Left ventricle myocardium inferior (tissue), 1 donor: ENCODE measurements at regions not wholly inside any gene's neighbourhood (a gene's known extent, or its start where the extent isn't known, plus 50 kb on each side); places are given as distances from the start of the nearest gene placed in this dataset.

Experiments
- DNase-seq: peaks from one replicate; pipeline ENCODE4 v3.0.0-alpha.2; 2020
- H3K27ac ChIP-seq: fragments of 200-600 bp; replicated peaks from 2 replicates; pipeline ENCODE4 v1.8.0; 2021
- H3K27me3 ChIP-seq: fragments of 200-600 bp; 2 replicates; pipeline ENCODE4 v1.8.0; 2021; ENCODE audit warnings: low read depth
- H3K36me3 ChIP-seq: fragments of 200-600 bp; 2 replicates; pipeline ENCODE4 v1.8.0; 2021
- H3K4me1 ChIP-seq: fragments of 200-600 bp; 2 replicates; pipeline ENCODE4 v1.8.0; 2021
- H3K4me3 ChIP-seq: fragments of 200-600 bp; 2 replicates; pipeline ENCODE4 v1.8.0; 2021; ENCODE audit warnings: mild to moderate bottlenecking, moderate library complexity
- H3K9me3 ChIP-seq: fragments of 200-600 bp; replicated peaks from 2 replicates; pipeline ENCODE4 v1.8.0; 2021
- intact Hi-C: fragments of 100-400 bp; cut with micrococcal nuclease; formaldehyde crosslinking; loops from one replicate; pipeline ENCODE4 v1.11.0; 2022
- TF ChIP-seq, protein P1 (sequence below): fragments of 200-600 bp; IDR thresholded peaks from 2 replicates; pipeline ENCODE4 v1.8.0; 2021; ENCODE audit warnings: antibody characterized with exemption, mild to moderate bottlenecking, borderline replicate concordance
- donor health status: DM: no; HTN: yes; CAD: no; lungs with severe emphysema.

DNA sequence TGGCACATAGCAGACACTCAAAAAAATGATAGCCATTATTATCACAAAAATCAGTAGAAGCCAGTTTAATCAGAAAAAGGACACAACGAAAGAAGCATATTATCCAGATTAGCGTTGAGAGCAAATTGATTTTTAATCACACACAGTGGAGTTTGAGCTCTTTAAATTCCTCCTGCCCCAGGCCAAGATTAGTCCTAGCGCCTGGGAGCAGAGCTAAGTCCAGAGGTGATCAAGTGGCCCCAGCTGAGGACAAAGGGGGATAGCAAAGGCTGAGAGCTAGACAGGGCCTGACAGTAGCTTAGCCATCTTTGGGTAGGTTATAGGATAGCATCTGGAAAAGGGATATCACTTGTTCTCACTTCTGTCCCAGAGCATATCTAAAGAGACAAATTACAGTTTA is 133.6 kb downstream of the NXPE2 start:
- no peak overlapping the region for H3K27ac ChIP-seq
- intact Hi-C loops = no loop called here
- peaks cover 15% of the 10 kb centered on the region for H3K27me3 ChIP-seq
- no peaks in the 10 kb centered on the region for H3K9me3 ChIP-seq
- H3K4me3 ChIP-seq = no peak overlapping the region
- H3K4me1 ChIP-seq = no peaks in the 10 kb centered on the region
- H3K36me3 ChIP-seq = no peaks in the 10 kb centered on the region
- TF ChIP-seq, protein P1, sequence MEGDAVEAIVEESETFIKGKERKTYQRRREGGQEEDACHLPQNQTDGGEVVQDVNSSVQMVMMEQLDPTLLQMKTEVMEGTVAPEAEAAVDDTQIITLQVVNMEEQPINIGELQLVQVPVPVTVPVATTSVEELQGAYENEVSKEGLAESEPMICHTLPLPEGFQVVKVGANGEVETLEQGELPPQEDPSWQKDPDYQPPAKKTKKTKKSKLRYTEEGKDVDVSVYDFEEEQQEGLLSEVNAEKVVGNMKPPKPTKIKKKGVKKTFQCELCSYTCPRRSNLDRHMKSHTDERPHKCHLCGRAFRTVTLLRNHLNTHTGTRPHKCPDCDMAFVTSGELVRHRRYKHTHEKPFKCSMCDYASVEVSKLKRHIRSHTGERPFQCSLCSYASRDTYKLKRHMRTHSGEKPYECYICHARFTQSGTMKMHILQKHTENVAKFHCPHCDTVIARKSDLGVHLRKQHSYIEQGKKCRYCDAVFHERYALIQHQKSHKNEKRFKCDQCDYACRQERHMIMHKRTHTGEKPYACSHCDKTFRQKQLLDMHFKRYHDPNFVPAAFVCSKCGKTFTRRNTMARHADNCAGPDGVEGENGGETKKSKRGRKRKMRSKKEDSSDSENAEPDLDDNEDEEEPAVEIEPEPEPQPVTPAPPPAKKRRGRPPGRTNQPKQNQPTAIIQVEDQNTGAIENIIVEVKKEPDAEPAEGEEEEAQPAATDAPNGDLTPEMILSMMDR = no peak
- DNase-seq = no peak

DNA sequence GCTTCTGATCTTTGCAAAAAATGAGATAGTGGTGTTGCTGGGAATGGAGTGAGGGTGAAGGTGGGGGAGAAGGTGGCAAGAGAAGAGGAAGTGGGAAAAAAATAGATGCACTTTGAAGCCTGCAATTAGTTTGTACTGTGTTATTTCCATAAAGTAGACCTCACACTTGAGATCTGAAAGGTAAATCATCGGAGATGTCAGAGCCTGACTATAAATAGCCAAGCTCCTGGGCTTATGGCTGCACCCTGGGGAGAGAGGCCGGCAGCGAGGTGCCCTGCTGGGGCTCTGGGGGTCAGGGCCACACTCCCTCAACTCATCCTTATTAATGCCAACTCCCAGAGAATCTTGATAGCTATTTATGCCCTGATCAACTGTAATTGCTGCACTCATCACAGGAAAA is 134.4 kb downstream of the NXPE2 start:
- no peak for DNase-seq
- Histone ChIP-seq H3K4me3 (no peak overlapping the region), H3K27me3 (peaks cover 23% of the 10 kb centered on the region), H3K27ac (no peak overlapping the region), H3K36me3 (no peaks in the 10 kb centered on the region), H3K4me1 (no peaks in the 10 kb centered on the region), H3K9me3 (no peaks in the 10 kb centered on the region)
- TF ChIP-seq, protein P1 = no peak
- intact Hi-C loops = no loop called here

DNA sequence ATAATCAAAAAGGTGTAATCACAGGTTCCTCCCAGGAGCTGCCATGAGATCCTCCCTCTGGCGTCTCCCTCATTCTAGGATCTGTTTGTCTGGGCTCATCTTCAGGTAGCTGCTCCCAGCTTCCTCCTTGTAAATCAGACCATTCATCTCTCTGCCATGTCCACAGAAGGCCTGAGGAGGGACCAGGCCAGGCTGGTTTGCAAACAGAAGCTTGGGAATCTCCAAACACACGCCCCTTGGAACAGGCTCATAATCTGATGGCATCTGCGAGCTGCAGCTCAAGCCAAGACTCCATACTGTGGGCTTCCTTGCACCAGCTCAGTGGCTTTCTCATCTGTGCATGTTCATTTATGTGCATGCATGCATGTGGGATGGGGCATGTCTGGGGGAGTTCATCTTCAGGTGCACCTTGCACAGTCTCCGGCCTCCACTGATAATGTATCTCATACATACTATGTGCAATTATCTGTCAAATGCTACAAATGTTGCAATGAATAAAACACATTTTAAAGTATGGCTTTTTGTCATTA is 134.9 kb downstream of the NXPE2 start:
- Histone ChIP-seq H3K9me3 (no peaks in the 10 kb centered on the region), H3K4me1 (no peaks in the 10 kb centered on the region), H3K27me3 (peaks cover 26% of the 10 kb centered on the region), H3K36me3 (no peaks in the 10 kb centered on the region), H3K4me3 (no peak overlapping the region), H3K27ac (no peak overlapping the region)
- TF ChIP-seq, protein P1 = no peak
- no peak for DNase-seq
- intact Hi-C loops = no loop called here

DNA sequence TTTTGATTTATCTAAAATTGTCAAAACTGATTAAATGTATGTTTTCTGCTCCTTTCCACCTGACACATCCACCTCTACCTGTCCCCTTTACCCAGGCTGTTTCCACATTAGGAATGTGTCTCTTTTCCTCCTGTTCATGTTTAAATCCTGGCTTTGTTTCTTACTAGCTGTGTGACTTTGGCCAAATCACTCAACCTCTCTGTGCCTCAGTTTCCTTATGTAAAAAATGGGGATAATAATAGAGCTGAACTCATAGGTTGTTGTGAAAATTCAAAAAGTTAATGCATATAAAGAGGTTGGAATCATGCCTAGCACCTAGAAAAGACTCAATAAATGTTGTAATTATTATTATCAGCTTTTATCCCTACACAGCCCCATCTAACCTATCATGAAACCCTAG is 136.8 kb downstream of the NXPE2 start:
- no peaks in the 10 kb centered on the region for H3K36me3 ChIP-seq
- DNase-seq = no peak
- TF ChIP-seq, protein P1 = no peak
- intact Hi-C loops = no loop called here
- no peaks in the 10 kb centered on the region for H3K9me3 ChIP-seq
- peaks cover 34% of the 10 kb centered on the region for H3K27me3 ChIP-seq
- H3K4me1 ChIP-seq = no peaks in the 10 kb centered on the region
- no peak overlapping the region for H3K4me3 ChIP-seq
- H3K27ac ChIP-seq = no peak overlapping the region

DNA sequence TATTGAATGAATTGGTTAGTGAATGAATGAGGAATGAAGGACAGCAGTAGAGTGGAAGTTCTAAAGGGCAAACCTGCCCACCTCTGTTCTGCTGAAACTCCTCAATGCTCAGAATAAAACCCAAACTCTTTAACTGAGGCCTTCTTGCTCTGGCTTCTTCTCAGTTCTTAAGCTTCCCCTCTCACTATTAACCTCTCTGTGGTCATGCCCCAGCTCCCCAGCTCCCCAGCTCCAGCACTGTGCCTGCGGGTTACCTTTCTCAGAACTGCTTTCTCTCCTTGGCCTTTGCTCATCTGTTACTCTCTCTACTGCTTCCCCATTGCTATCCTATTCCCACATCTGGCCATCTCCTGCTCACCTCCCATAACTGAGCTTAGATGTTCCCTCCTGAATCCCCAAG is 137.4 kb downstream of the NXPE2 start:
- DNase-seq = no peak
- peaks cover 35% of the 10 kb centered on the region for H3K27me3 ChIP-seq
- no peaks in the 10 kb centered on the region for H3K36me3 ChIP-seq
- TF ChIP-seq, protein P1 = no peak
- no peaks in the 10 kb centered on the region for H3K4me1 ChIP-seq
- intact Hi-C loops = no loop called here
- no peak overlapping the region for H3K27ac ChIP-seq
- H3K9me3 ChIP-seq = no peaks in the 10 kb centered on the region
- no peak overlapping the region for H3K4me3 ChIP-seq
